GM12878 (cell line): ENCODE measurements at regions not wholly inside any gene's neighbourhood (a gene's known extent, or its start where the extent isn't known, plus 50 kb on each side); places are given as distances from the start of the nearest gene placed in this dataset.

Experiments
- ATAC-seq: fragments of 200-7000 bp; cut with Tn5 transposase; 3 replicates; pipeline ENCODE4 v1.9.1; 2020; ENCODE audit warnings: mild to moderate bottlenecking, moderate library complexity
- BruUV-seq: library from RNA; stranded (reverse); fragments of 400-500 nt; replicated peaks from 2 replicates; lab custom pipeline; 2021; lab: Mats Ljungman, UMichigan
- CTCF ChIA-PET: fragments of 300-600 bp; sonication (Branson Sonifier 250); formaldehyde crosslinking; extraction: SDS; loops from one replicate; lab custom pipeline; 2021; ENCODE audit warnings: inconsistent platforms; lab: Yijun Ruan, JAX
- POLR2A ChIA-PET: fragments of 350-600 bp; formaldehyde crosslinking; extraction: SDS; loops from one replicate; lab custom pipeline; 2021; ENCODE audit warnings: inconsistent platforms; lab: Charles Lee
- RAD21 ChIA-PET: fragments of 300-600 bp; sonication (Branson Sonifier 250); formaldehyde crosslinking; loops from one replicate; lab custom pipeline; 2023; ENCODE audit warnings: antibody characterized with exemption; ENCODE audit not compliant: unreplicated experiment; lab: Charles Lee
- SMC1A ChIA-PET: fragments of 300-600 bp; sonication (Branson Sonifier 250); formaldehyde crosslinking; loops from one replicate; lab custom pipeline; 2023; ENCODE audit not compliant: unreplicated experiment, uncharacterized antibody; lab: Charles Lee
- DNase-seq: peaks from one replicate; pipeline ENCODE4 v3.0.0-alpha.2; 2011; ENCODE audit warnings: low read depth, low spot score
- FAIRE-seq: peaks from 3 replicates; lab custom pipeline; 2011; peaks lifted over from hg19 to GRCh38; lab: Jason Lieb, UNC
- H2AFZ ChIP-seq: 2 replicates; pipeline ENCODE4 v1.6.0; 2011; ENCODE audit warnings: low read depth, low read length, control low read depth; ENCODE audit not compliant: control insufficient read depth
- H3K27ac ChIP-seq: 2 replicates; pipeline ENCODE4 v1.5.1; 2011; ENCODE audit warnings: control low read depth; ENCODE audit not compliant: control insufficient read depth, insufficient read depth
- H3K27me3 ChIP-seq, 2 experiments: replicated peaks in 1 of 2; 2 replicates each; pipeline versions ENCODE4 v1.6.0 to v1.6.1; 2011; ENCODE audit warnings: low read length in 1 of 2; ENCODE audit not compliant: control insufficient read depth in 2 of 2, insufficient read depth in 2 of 2
- H3K36me3 ChIP-seq, 2 experiments: 2 replicates each; pipeline ENCODE4 v1.5.1; 2011; ENCODE audit warnings: low read length in 1 of 2; ENCODE audit not compliant: control insufficient read depth in 2 of 2, insufficient read depth in 2 of 2
- H3K4me1 ChIP-seq: 2 replicates; pipeline ENCODE4 v1.6.1; 2011; ENCODE audit warnings: mild to moderate bottlenecking, low read length, moderate library complexity, mixed read lengths; ENCODE audit not compliant: control insufficient read depth, insufficient read depth
- H3K4me2 ChIP-seq: 2 replicates; pipeline ENCODE4 v1.6.0; 2011; ENCODE audit warnings: control low read depth; ENCODE audit not compliant: control insufficient read depth, insufficient read depth
- H3K4me3 ChIP-seq: fragments of 200-600 bp; sonication (generic); 2 replicates; pipeline ENCODE4 v1.5.1; 2016
- H3K79me2 ChIP-seq: 2 replicates; pipeline ENCODE4 v1.6.0; 2011; ENCODE audit warnings: low read length; ENCODE audit not compliant: control insufficient read depth, insufficient read depth
- H3K9ac ChIP-seq: 2 replicates; pipeline ENCODE4 v1.8.0; 2011; ENCODE audit warnings: low read length, control low read depth, mixed read lengths; ENCODE audit not compliant: control insufficient read depth, insufficient read depth
- H3K9me3 ChIP-seq: replicated peaks from 3 replicates; pipeline ENCODE4 v1.5.1; 2011; ENCODE audit warnings: mild to moderate bottlenecking, low read length; ENCODE audit not compliant: control insufficient read depth, insufficient read depth
- H4K20me1 ChIP-seq: 2 replicates; pipeline ENCODE4 v1.6.0; 2011; ENCODE audit not compliant: control insufficient read depth, insufficient read depth
- ATF3 ChIP-seq: IDR thresholded peaks from 2 replicates; pipeline ENCODE4 v1.6.1; 2011; ENCODE audit warnings: low read depth, mild to moderate bottlenecking, low read length, moderate library complexity, borderline replicate concordance; ENCODE audit errors: extremely low read depth
- BMI1 ChIP-seq: fragments of 450-650 bp; IDR thresholded peaks from 2 replicates; pipeline ENCODE4 v1.6.1; 2016; ENCODE audit warnings: mild to moderate bottlenecking, moderate library complexity, borderline replicate concordance
- CEBPB ChIP-seq, 2 experiments: fragments of 150-350 bp in 1 of 2; IDR thresholded peaks; 2 replicates each; pipeline ENCODE4 v1.6.1; 2012 to 2014; ENCODE audit warnings: low read depth in 2 of 2, low read length in 2 of 2, borderline replicate concordance in 1 of 2, inconsistent platforms in 1 of 2
- FOS ChIP-seq: IDR thresholded peaks from 3 replicates; pipeline ENCODE4 v1.6.1; 2011; ENCODE audit warnings: borderline replicate concordance; ENCODE audit not compliant: insufficient read length; ENCODE audit errors: extremely low read depth
- JUND ChIP-seq: IDR thresholded peaks from 2 replicates; pipeline ENCODE4 v1.6.1; 2012; ENCODE audit warnings: low read depth, mild to moderate bottlenecking, low read length, improper control_type of control experiment, moderate library complexity
- MEF2A ChIP-seq: IDR thresholded peaks from 2 replicates; pipeline ENCODE4 v1.6.1; 2011; ENCODE audit warnings: low read depth, mild to moderate bottlenecking, low read length, moderate library complexity; ENCODE audit not compliant: insufficient read depth
- MLLT1 ChIP-seq: fragments of 450-650 bp; IDR thresholded peaks from 2 replicates; pipeline ENCODE4 v1.6.1; 2016; ENCODE audit warnings: mild to moderate bottlenecking
- NBN ChIP-seq: fragments of 450-650 bp; IDR thresholded peaks from 2 replicates; pipeline ENCODE4 v1.6.1; 2016
- NFYB ChIP-seq: IDR thresholded peaks from 2 replicates; pipeline ENCODE4 v1.6.1; 2011; ENCODE audit warnings: low read depth, mild to moderate bottlenecking, low read length, improper control_type of control experiment, moderate library complexity; ENCODE audit not compliant: insufficient read depth
- SKIL ChIP-seq: fragments of 450-650 bp; IDR thresholded peaks from 2 replicates; pipeline ENCODE4 v1.6.1; 2017; ENCODE audit warnings: mild to moderate bottlenecking, low read depth, inconsistent platforms; ENCODE audit not compliant: poor library complexity, severe bottlenecking
- STAT3 ChIP-seq: IDR thresholded peaks from 2 replicates; pipeline ENCODE4 v1.6.1; 2011; ENCODE audit warnings: low read depth, low read length, improper control_type of control experiment
- USF2 ChIP-seq: IDR thresholded peaks from 2 replicates; pipeline ENCODE4 v1.6.1; 2011; ENCODE audit warnings: low read depth, low read length, improper control_type of control experiment, borderline replicate concordance
- ZBTB11 ChIP-seq: fragments of 450-650 bp; formaldehyde crosslinking; IDR thresholded peaks from 2 replicates; pipeline ENCODE4 v1.5.0; 2022; ENCODE audit warnings: mild to moderate bottlenecking, missing genetic modification characterization
- WGBS: methylation state at CpG from one replicate; pipeline ENCODE4 v1.1.6; 2016; ENCODE audit warnings: low lambda C conversion rate; ENCODE audit not compliant: insufficient replicate concordance, insufficient coverage; ENCODE audit errors: missing lambda C conversion rate; 5-methylcytosine and 5-hydroxymethylcytosine counted together
- in situ Hi-C: fragments of 300-500 bp; cut with MboI; formaldehyde crosslinking; loops from 9 replicates; pipeline ENCODE4 v1.14.3; 2018; ENCODE audit warnings: mixed read lengths
- intact Hi-C: fragments of 100-400 bp; cut with micrococcal nuclease; formaldehyde crosslinking; loops from one replicate; pipeline ENCODE4 v1.14.2; 2022; ENCODE audit not compliant: unreplicated experiment

GRCh38 chr9:79353856-79354520 lies 217.8 kb upstream of the TLE4 start:
- H3K36me3 ChIP-seq, result no peaks in the 10 kb centered on the region
- CTCF ChIA-PET, result no interaction called here
- SMC1A ChIA-PET, result no interaction called here
- RAD21 ChIA-PET, result no interaction called here
- no peaks in the 10 kb centered on the region for H3K9me3 ChIP-seq
- no peak overlapping the region for H3K4me3 ChIP-seq
- no peak overlapping the region for H3K9ac ChIP-seq
- no peak for DNase-seq
- H3K79me2 ChIP-seq, result no peaks in the 10 kb centered on the region
- FAIRE-seq, result no peak
- H3K27ac ChIP-seq, result no peak overlapping the region
- no peaks in the 10 kb centered on the region for H3K4me1 ChIP-seq
- in situ Hi-C loops (no loop called here), intact Hi-C loops (no loop called here)
- POLR2A ChIA-PET, result no interaction called here
- H2AFZ ChIP-seq, result no peak overlapping the region
- BruUV-seq, result no TSS peak
- no peak for ATAC-seq
- no peak overlapping the region for H3K4me2 ChIP-seq
- H4K20me1 ChIP-seq, result no peaks in the 10 kb centered on the region
- H3K27me3 ChIP-seq, result 0 out of 4 replicates have a peak, but pooled peaks cover 0 to 1% of the 10 kb centered on the region in 2 experiments
- WGBS, result 47% methylated on average over 2 of the region's 2 CpGs
- TF ChIP-seq MLLT1, result no peak
- no peak for TF ChIP-seq NFYB
- no peak for TF ChIP-seq NBN
- TF ChIP-seq JUND, result no peak
- no peak for TF ChIP-seq STAT3
- no peak for TF ChIP-seq MEF2A
- TF ChIP-seq USF2, result no peak
- TF ChIP-seq FOS, result no peak
- no peak for TF ChIP-seq BMI1
- no peak for TF ChIP-seq SKIL
- no peak for TF ChIP-seq ATF3
- TF ChIP-seq CEBPB (IDR thresholded peaks at IDR 0.05; ENCODE audit: borderline replicate concordance in 1 of 2, low read depth in 2 of 2, low read length in 2 of 2), result no peak
- TF ChIP-seq ZBTB11, result no peak
